Erythroblast (primary cell): ENCODE measurements at regions not wholly inside any gene's neighbourhood (a gene's known extent, or its start where the extent isn't known, plus 50 kb on each side); places are given as distances from the start of the nearest gene placed in this dataset.
"Not testable (repeated sequence)": the region's sequence is repeated elsewhere in the genome, so short reads cannot be mapped to it uniquely, and the experiment has no call there.

Experiments
- DNase-seq, 2 experiments: peaks; one replicate each; lab custom pipeline; 2025; lab: John Stamatoyannopoulos, UW
- GATA1 ChIP-seq: IDR thresholded peaks from 2 replicates; pipeline ENCODE4 v1.6.1; 2011; ENCODE audit warnings: low read depth, mild to moderate bottlenecking, control low read depth, low read length, moderate library complexity
- POLR2A ChIP-seq: IDR thresholded peaks from 2 replicates; pipeline ENCODE4 v1.6.1; 2011; ENCODE audit warnings: mild to moderate bottlenecking, low read length

- DNase-seq = no peak
- no peak for TF ChIP-seq POLR2A
- no peak for TF ChIP-seq GATA1
Measured at GRCh38 chr5:124050120-124050770, 538.3 kb downstream of the CSNK1G3 start.

GRCh38 chr5:124045412-124045811 lies 533.4 kb downstream of the CSNK1G3 start:
- TF ChIP-seq GATA1 (no peak), POLR2A (no peak)
- DNase-seq = no peak

GRCh38 chr5:124044613-124045012 lies 532.6 kb downstream of the CSNK1G3 start:
- TF ChIP-seq GATA1 (no peak), POLR2A (no peak)
- no peak for DNase-seq

- TF ChIP-seq GATA1 (no peak), POLR2A (no peak)
- peak in 1 of 2 experiments; percentile 0 for DNase-seq
Measured at GRCh38 chr5:124043456-124043855, 531.5 kb downstream of the CSNK1G3 start.

- TF ChIP-seq GATA1 = no peak
- no peak for TF ChIP-seq POLR2A
- no peak for DNase-seq
Measured at GRCh38 chr5:124040799-124041198, 528.8 kb downstream of the CSNK1G3 start.

- TF ChIP-seq GATA1 (no peak), POLR2A (no peak)
- DNase-seq = no peak
Measured at GRCh38 chr5:124039410-124039809, 527.4 kb downstream of the CSNK1G3 start.

GRCh38 chr5:124036786-124037185 lies 524.8 kb downstream of the CSNK1G3 start:
- no peak for DNase-seq
- no peak for TF ChIP-seq POLR2A

- TF ChIP-seq POLR2A = no peak
- no peak for TF ChIP-seq GATA1
- DNase-seq = no peak
Measured at GRCh38 chr5:124034963-124035362, 523.0 kb downstream of the CSNK1G3 start.

- TF ChIP-seq GATA1 (no peak), POLR2A (no peak)
- DNase-seq = no peak
Measured at GRCh38 chr5:124034083-124034700, 522.2 kb downstream of the CSNK1G3 start.

- no peak for DNase-seq
- no peak for TF ChIP-seq POLR2A
Measured at GRCh38 chr5:124030043-124030491, 518.1 kb downstream of the CSNK1G3 start.

GRCh38 chr5:124027441-124027840 lies 515.5 kb downstream of the CSNK1G3 start:
- DNase-seq = peak in 1 of 2 experiments; percentile 2
- no peak for TF ChIP-seq POLR2A
- no peak for TF ChIP-seq GATA1

- TF ChIP-seq POLR2A (no peak), GATA1 (no peak)
- no peak for DNase-seq
Measured at GRCh38 chr5:124025306-124025845, 513.4 kb downstream of the CSNK1G3 start.

GRCh38 chr5:124022966-124023365 lies 511.0 kb downstream of the CSNK1G3 start:
- DNase-seq = no peak
- no peak for TF ChIP-seq GATA1

GRCh38 chr5:124021776-124022175 lies 509.8 kb downstream of the CSNK1G3 start:
- TF ChIP-seq GATA1 = no peak
- no peak for DNase-seq

- TF ChIP-seq GATA1 = no peak
- no peak for TF ChIP-seq POLR2A
- DNase-seq = no peak
Measured at GRCh38 chr5:124021066-124021641, 509.2 kb downstream of the CSNK1G3 start.

- DNase-seq = not testable (repeated sequence)
Measured at GRCh38 chr5:124017321-124017720, 505.3 kb downstream of the CSNK1G3 start.
